B cell (primary cell): ENCODE measurements at regions not wholly inside any gene's neighbourhood (a gene's known extent, or its start where the extent isn't known, plus 50 kb on each side); places are given as distances from the start of the nearest gene placed in this dataset.

Experiments
- ATAC-seq: fragments of 200-7000 bp; cut with Tn5 transposase; one replicate; pipeline ENCODE4 v1.10.0; 2021; ENCODE audit warnings: low read depth, mild to moderate bottlenecking, moderate number of reproducible peaks, moderate library complexity
- CTCF ChIA-PET: fragments of 350-600 bp; sonication (Branson Sonifier 250); formaldehyde crosslinking; loops from one replicate; lab custom pipeline; 2021; ENCODE audit warnings: antibody characterized with exemption, inconsistent platforms; lab: Charles Lee
- POLR2A ChIA-PET: fragments of 350-600 bp; sonication (Branson Sonifier 250); formaldehyde crosslinking; loops from one replicate; lab custom pipeline; 2021; ENCODE audit warnings: antibody characterized with exemption; lab: Charles Lee
- DNase-seq: peaks from one replicate; pipeline ENCODE4 v3.0.0; 2013
- H2AFZ ChIP-seq: 2 replicates; pipeline ENCODE4 v1.6.1; 2012; ENCODE audit warnings: mild to moderate bottlenecking, low read depth, low read length; ENCODE audit not compliant: insufficient read depth, poor library complexity, severe bottlenecking
- H3K27ac ChIP-seq, 2 donors: 1 replicate in 1 of 2; 2 replicates in 1 of 2; pipeline ENCODE4 v1.5.1; 2012 to 2013; ENCODE audit warnings: low read length in 2 of 2, mild to moderate bottlenecking in 2 of 2, moderate library complexity in 1 of 2
- H3K27me3 ChIP-seq, 4 experiments: fragments of 200-600 bp in 1 of 4; sonication (generic) in 1 of 4; replicated peaks in 1 of 4; 1 replicate in 2 of 4; 2 replicates in 2 of 4; pipeline versions ENCODE4 v1.6.1 to v1.7.0; 2013 to 2016; ENCODE audit warnings: low read length in 3 of 4, mild to moderate bottlenecking in 2 of 4, mixed read lengths in 1 of 4, moderate library complexity in 1 of 4; ENCODE audit not compliant: insufficient read depth in 4 of 4, control insufficient read depth in 3 of 4; ENCODE audit errors: control extremely low read depth in 1 of 4
- H3K36me3 ChIP-seq, 2 experiments: replicated peaks in 1 of 2; 1 replicate in 1 of 2; 2 replicates in 1 of 2; pipeline versions ENCODE4 v1.6.1 to v1.7.1; 2013; ENCODE audit warnings: low read length in 1 of 2; ENCODE audit not compliant: insufficient read depth in 2 of 2, control insufficient read depth in 1 of 2; ENCODE audit errors: control extremely low read depth in 1 of 2, extremely low read depth in 1 of 2
- H3K4me1 ChIP-seq, 2 donors: fragments of 200-600 bp in 1 of 2; sonication (generic) in 1 of 2; 1 replicate in 1 of 2; 2 replicates in 1 of 2; pipeline versions ENCODE4 v1.5.1 to v1.6.1; 2013 to 2017; ENCODE audit warnings: low read length in 2 of 2; ENCODE audit not compliant: control insufficient read depth in 2 of 2, insufficient read depth in 2 of 2
- H3K4me2 ChIP-seq: replicated peaks from 2 replicates; pipeline ENCODE3; 2012; ENCODE audit warnings: mild to moderate bottlenecking, low read depth, low read length; ENCODE audit not compliant: poor library complexity, severe bottlenecking
- H3K4me3 ChIP-seq, 5 experiments: fragments of 200-600 bp in 1 of 5; sonication (generic) in 1 of 5; 1 replicate in 3 of 5; 2 replicates in 2 of 5; pipeline versions ENCODE4 v1.5.1 to v1.7.0; 2011 to 2016; ENCODE audit warnings: low read length in 4 of 5, mild to moderate bottlenecking in 4 of 5, low read depth in 2 of 5, control low read depth in 1 of 5, moderate library complexity in 1 of 5; ENCODE audit not compliant: insufficient read depth in 1 of 5; ENCODE audit errors: control extremely low read depth in 1 of 5, extremely low read depth in 1 of 5
- H3K79me2 ChIP-seq: fragments of 200-600 bp; sonication (generic); one replicate; pipeline ENCODE4 v1.6.0; 2016; ENCODE audit warnings: low read length; ENCODE audit not compliant: control insufficient read depth, insufficient read depth
- H3K9ac ChIP-seq: fragments of 200-600 bp; sonication (generic); 2 replicates; pipeline ENCODE4 v1.6.1; 2017; ENCODE audit warnings: mild to moderate bottlenecking, low read length, moderate library complexity
- H3K9me3 ChIP-seq, 3 donors: one replicate each; pipeline versions ENCODE4 v1.6.1 to v1.7.1; 2013; ENCODE audit warnings: low read length in 2 of 3; ENCODE audit not compliant: control insufficient read depth in 2 of 3, insufficient read depth in 1 of 3; ENCODE audit errors: control extremely low read depth in 1 of 3
- H4K20me1 ChIP-seq: 2 replicates; pipeline ENCODE4 v1.6.0; 2012; ENCODE audit warnings: mild to moderate bottlenecking, low read length; ENCODE audit not compliant: insufficient read depth, control insufficient read depth, poor library complexity, severe bottlenecking
- H3K27ac Mint-ChIP-seq: one replicate; pipeline ENCODE4 v1.8.0; 2021; ENCODE audit warnings: mixed read lengths
- H3K27me3 Mint-ChIP-seq: one replicate; pipeline ENCODE4 v1.8.0; 2021; ENCODE audit warnings: mixed read lengths
- H3K4me1 Mint-ChIP-seq: one replicate; pipeline ENCODE4 v1.8.0; 2021; ENCODE audit warnings: mixed read lengths
- H3K4me3 Mint-ChIP-seq: one replicate; pipeline ENCODE4 v1.8.0; 2021; ENCODE audit warnings: mixed read lengths
- H3K9me3 Mint-ChIP-seq: one replicate; pipeline ENCODE4 v1.8.0; 2022; ENCODE audit warnings: mixed read lengths; ENCODE audit not compliant: insufficient read depth
- EZH2 ChIP-seq: IDR thresholded peaks from 2 replicates; pipeline ENCODE4 v1.6.1; 2012; ENCODE audit warnings: borderline replicate concordance, low read depth, mild to moderate bottlenecking, moderate library complexity, low read length; ENCODE audit not compliant: insufficient read depth, poor library complexity, severe bottlenecking
- WGBS: methylation state at CpG from one replicate; pipeline ENCODE4 v1.1.5; 2013; ENCODE audit warnings: missing lambda C conversion rate; ENCODE audit not compliant: insufficient coverage; 5-methylcytosine and 5-hydroxymethylcytosine counted together
- intact Hi-C: fragments of 100-400 bp; cut with micrococcal nuclease; formaldehyde crosslinking; loops from one replicate; pipeline ENCODE4 v1.10.0; 2022
- TF ChIP-seq, protein P1 (sequence below): fragments of 200-600 bp; IDR thresholded peaks from one replicate; pipeline ENCODE4 v1.8.0; 2022; ENCODE audit warnings: antibody characterized with exemption, mild to moderate bottlenecking

DNA sequence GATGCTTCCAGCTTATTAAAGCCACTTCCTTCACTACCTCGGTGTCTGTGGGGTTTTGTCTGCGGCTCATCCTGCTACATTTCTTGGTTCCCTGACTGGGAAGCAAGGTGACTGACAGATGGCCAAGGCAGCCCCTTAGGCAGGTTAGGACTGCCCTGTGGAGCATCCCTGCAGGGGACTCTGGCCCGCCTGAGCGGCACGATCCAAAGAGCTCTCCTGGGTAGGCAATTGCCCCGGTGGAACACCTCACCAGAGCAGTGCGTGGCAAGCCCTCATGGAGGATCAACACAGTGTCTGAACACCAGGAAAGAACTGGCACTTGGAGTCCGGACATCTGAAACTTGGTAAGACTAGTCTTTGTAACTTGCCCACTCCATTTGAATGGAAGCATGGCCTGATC lies 1143.4 kb downstream of the ARAP2 start:
- H3K4me3 Mint-ChIP-seq: no peak overlapping the region
- intact Hi-C loops: no loop called here
- H2AFZ ChIP-seq: no peak overlapping the region
- no peaks in the 10 kb centered on the region for H3K27me3 ChIP-seq
- no peaks in the 10 kb centered on the region for H3K79me2 ChIP-seq
- TF ChIP-seq, protein P1, sequence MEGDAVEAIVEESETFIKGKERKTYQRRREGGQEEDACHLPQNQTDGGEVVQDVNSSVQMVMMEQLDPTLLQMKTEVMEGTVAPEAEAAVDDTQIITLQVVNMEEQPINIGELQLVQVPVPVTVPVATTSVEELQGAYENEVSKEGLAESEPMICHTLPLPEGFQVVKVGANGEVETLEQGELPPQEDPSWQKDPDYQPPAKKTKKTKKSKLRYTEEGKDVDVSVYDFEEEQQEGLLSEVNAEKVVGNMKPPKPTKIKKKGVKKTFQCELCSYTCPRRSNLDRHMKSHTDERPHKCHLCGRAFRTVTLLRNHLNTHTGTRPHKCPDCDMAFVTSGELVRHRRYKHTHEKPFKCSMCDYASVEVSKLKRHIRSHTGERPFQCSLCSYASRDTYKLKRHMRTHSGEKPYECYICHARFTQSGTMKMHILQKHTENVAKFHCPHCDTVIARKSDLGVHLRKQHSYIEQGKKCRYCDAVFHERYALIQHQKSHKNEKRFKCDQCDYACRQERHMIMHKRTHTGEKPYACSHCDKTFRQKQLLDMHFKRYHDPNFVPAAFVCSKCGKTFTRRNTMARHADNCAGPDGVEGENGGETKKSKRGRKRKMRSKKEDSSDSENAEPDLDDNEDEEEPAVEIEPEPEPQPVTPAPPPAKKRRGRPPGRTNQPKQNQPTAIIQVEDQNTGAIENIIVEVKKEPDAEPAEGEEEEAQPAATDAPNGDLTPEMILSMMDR: no peak
- no peak for TF ChIP-seq EZH2
- no peak overlapping the region for H3K4me2 ChIP-seq
- WGBS: 92% methylated on average over 8 of the region's 8 CpGs
- no peak overlapping the region for H3K27ac Mint-ChIP-seq
- no peak overlapping the region for H3K4me3 ChIP-seq
- POLR2A ChIA-PET: no interaction called here
- ATAC-seq (no peak), DNase-seq (no peak)
- no peak overlapping the region for H3K27ac ChIP-seq
- peaks cover 0 to 7% (median 3%) of the 10 kb centered on the region in 3 donors for H3K9me3 ChIP-seq
- H3K36me3 ChIP-seq: no peaks in the 10 kb centered on the region
- no peaks in the 10 kb centered on the region for H3K9me3 Mint-ChIP-seq
- H3K27me3 Mint-ChIP-seq: no peaks in the 10 kb centered on the region
- H3K4me1 Mint-ChIP-seq: no peaks in the 10 kb centered on the region
- no peaks in the 10 kb centered on the region for H4K20me1 ChIP-seq
- H3K9ac ChIP-seq: no peak overlapping the region
- CTCF ChIA-PET: no interaction called here
- no peaks in the 10 kb centered on the region for H3K4me1 ChIP-seq

DNA sequence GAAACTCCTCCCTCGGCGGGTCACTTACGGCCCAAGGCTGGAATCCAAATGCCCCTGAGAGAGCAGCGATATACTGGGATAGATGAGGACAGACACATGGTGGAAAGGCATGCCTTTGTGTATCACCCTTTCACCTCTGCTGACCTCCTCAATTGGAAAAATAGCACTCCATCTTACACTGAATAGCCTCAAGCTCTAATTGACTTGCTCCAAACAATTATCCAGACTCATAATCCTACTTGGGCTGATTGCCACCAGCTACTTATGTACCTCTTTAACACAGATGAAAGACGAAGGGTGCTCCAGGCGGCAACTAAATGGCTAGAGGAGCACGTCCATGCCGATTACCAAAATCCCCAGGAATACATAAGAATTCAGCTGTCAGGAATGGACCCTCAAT lies 1142.2 kb downstream of the ARAP2 start:
- ChIA-PET POLR2A (no interaction called here), CTCF (no interaction called here)
- Mint-ChIP-seq H3K4me1 (no peaks in the 10 kb centered on the region), H3K9me3 (no peaks in the 10 kb centered on the region), H3K4me3 (no peak overlapping the region), H3K27me3 (no peaks in the 10 kb centered on the region), H3K27ac (no peak overlapping the region)
- H3K4me2 ChIP-seq: no peak overlapping the region
- intact Hi-C loops: no loop called here
- DNase-seq (no peak), ATAC-seq (no peak)
- H3K9ac ChIP-seq: no peak overlapping the region
- no peaks in the 10 kb centered on the region for H3K36me3 ChIP-seq
- TF ChIP-seq EZH2: no peak
- TF ChIP-seq, protein P1: no peak
- H3K79me2 ChIP-seq: no peaks in the 10 kb centered on the region
- no peak overlapping the region for H3K27ac ChIP-seq
- no peak overlapping the region for H3K4me3 ChIP-seq
- H4K20me1 ChIP-seq: no peaks in the 10 kb centered on the region
- H3K4me1 ChIP-seq: no peaks in the 10 kb centered on the region
- H3K9me3 ChIP-seq: peaks cover 0 to 7% (median 3%) of the 10 kb centered on the region in 3 donors
- no peak overlapping the region for H2AFZ ChIP-seq
- 87% methylated on average over 7 of the region's 8 CpGs for WGBS
- H3K27me3 ChIP-seq: no peaks in the 10 kb centered on the region
